ENCODE measurements at regions not wholly inside any gene's neighbourhood (a gene's known extent, or its start where the extent isn't known, plus 50 kb on each side); places are given as distances from the start of the nearest gene placed in this dataset.

GRCh38 chr6:149246691-149247384, 70.7 kb upstream of the TAB2 start:
- TF ChIP-seq, protein P1, sequence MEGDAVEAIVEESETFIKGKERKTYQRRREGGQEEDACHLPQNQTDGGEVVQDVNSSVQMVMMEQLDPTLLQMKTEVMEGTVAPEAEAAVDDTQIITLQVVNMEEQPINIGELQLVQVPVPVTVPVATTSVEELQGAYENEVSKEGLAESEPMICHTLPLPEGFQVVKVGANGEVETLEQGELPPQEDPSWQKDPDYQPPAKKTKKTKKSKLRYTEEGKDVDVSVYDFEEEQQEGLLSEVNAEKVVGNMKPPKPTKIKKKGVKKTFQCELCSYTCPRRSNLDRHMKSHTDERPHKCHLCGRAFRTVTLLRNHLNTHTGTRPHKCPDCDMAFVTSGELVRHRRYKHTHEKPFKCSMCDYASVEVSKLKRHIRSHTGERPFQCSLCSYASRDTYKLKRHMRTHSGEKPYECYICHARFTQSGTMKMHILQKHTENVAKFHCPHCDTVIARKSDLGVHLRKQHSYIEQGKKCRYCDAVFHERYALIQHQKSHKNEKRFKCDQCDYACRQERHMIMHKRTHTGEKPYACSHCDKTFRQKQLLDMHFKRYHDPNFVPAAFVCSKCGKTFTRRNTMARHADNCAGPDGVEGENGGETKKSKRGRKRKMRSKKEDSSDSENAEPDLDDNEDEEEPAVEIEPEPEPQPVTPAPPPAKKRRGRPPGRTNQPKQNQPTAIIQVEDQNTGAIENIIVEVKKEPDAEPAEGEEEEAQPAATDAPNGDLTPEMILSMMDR (IDR thresholded peaks at IDR 0.05), result no peak
- TF ChIP-seq POLR2AphosphoS5 (IDR thresholded peaks at IDR 0.05), result no peak

Measured in breast epithelium (tissue), 3 donors.